BE2C (cell line): ENCODE measurements at regions not wholly inside any gene's neighbourhood (a gene's known extent, or its start where the extent isn't known, plus 50 kb on each side); places are given as distances from the start of the nearest gene placed in this dataset.

Source experiments
- DNase-seq: peaks from one replicate; pipeline ENCODE4 v3.0.0-alpha.2; 2020
- H3K27me3 ChIP-seq: fragments of 250-450 bp; sonication (Bioruptor Pico); 2 replicates; pipeline ENCODE4 v1.5.1; 2020; ENCODE audit warnings: mild to moderate bottlenecking
- H3K36me3 ChIP-seq: fragments of 250-450 bp; sonication (Bioruptor Pico); 2 replicates; pipeline ENCODE4 v1.5.1; 2020; ENCODE audit warnings: mild to moderate bottlenecking
- H3K4me1 ChIP-seq: fragments of 250-450 bp; sonication (Bioruptor Pico); 2 replicates; pipeline ENCODE4 v1.5.1; 2020
- H3K4me3 ChIP-seq: 2 replicates; pipeline ENCODE4 v1.5.1; 2011; ENCODE audit warnings: low read depth, low read length
- H3K9me3 ChIP-seq: fragments of 250-450 bp; sonication (Bioruptor Pico); 2 replicates; pipeline ENCODE4 v1.5.1; 2020
- TF ChIP-seq, protein P1 (sequence below): IDR thresholded peaks from 2 replicates; pipeline ENCODE4 v1.5.1; 2012; ENCODE audit warnings: mild to moderate bottlenecking, low read depth, low read length

DNA sequence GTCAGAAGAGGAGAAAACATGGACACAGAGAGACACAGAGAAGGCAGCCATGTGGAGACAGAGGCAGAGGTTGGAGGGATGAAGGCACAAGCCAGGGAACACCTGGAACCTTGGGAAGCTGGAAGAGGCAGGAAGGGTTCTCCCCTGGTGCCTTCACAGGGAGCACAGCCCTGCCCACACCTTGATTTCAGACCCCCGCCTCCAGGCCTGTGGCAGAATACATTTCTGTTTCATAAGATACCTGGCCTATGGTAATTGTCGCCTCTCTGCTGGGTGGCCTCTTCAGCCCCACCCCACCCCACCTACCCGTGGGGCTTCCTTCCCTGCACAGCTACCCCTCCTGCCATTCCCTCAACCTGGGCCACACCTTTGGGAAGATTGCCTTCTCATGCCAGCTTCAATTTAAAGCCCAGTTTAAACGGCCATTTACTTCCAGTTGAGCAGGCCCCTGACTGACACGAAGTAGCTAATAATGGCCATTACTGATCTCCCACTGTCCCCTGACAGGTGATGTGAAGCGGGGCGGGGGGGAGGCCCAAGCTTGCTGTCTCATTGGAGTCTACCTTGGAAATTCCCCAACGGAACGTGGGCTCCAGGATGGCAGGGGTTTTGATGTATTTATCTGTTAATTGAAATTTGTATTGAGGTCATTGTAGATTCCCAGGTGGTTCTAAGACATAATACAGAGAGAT is 291.7 kb upstream of the FOXF1 start:
- DNase-seq: no peak
- TF ChIP-seq, protein P1, sequence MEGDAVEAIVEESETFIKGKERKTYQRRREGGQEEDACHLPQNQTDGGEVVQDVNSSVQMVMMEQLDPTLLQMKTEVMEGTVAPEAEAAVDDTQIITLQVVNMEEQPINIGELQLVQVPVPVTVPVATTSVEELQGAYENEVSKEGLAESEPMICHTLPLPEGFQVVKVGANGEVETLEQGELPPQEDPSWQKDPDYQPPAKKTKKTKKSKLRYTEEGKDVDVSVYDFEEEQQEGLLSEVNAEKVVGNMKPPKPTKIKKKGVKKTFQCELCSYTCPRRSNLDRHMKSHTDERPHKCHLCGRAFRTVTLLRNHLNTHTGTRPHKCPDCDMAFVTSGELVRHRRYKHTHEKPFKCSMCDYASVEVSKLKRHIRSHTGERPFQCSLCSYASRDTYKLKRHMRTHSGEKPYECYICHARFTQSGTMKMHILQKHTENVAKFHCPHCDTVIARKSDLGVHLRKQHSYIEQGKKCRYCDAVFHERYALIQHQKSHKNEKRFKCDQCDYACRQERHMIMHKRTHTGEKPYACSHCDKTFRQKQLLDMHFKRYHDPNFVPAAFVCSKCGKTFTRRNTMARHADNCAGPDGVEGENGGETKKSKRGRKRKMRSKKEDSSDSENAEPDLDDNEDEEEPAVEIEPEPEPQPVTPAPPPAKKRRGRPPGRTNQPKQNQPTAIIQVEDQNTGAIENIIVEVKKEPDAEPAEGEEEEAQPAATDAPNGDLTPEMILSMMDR: no peak
- H3K4me1 ChIP-seq: no peaks in the 10 kb centered on the region
- no peaks in the 10 kb centered on the region for H3K36me3 ChIP-seq
- no peak overlapping the region for H3K4me3 ChIP-seq
- no peaks in the 10 kb centered on the region; the same call in 1 of the 2 replicates for H3K9me3 ChIP-seq
- peaks cover 45% of the 10 kb centered on the region for H3K27me3 ChIP-seq

DNA sequence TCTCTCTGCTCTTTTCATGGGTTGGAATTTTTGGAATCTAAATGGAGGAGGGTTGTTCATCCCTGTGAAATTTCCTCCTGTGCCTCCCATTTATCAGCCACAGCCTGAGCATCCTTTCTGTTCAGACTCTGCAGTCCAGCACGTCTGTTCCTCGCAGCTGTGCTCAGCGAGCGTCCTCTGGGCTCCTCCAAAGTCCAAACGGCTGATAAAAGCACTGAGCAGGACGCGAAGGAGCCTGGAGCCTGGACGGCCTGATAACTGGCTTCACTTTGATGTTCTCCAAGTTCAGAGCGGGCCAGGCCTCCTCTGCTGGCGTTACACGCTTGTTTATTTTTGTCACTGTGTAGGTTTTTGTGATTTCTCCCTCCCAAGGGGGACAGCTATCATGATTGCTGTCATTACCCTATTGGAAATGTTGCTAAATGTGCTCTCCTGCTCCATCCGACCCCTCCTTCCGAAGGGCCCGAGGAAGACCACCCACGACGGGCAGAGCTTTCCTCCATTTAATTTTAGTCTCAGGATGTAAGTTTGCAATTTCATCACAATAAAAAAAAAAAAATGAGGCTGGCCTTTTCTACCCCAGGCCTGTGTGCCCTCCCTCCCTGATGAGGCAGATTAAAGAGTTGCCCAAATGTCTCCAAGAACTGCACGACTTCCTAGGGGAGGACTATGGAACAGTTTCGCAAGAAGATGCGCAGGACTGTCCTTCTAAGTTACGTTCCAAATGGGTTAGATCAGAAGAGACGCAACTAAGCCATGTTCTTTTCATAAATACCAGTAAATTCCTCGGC is 290.5 kb upstream of the FOXF1 start:
- H3K9me3 ChIP-seq: no peaks in the 10 kb centered on the region; the same call in 1 of the 2 replicates
- H3K4me1 ChIP-seq: no peaks in the 10 kb centered on the region
- no peak for DNase-seq
- H3K27me3 ChIP-seq: peaks cover 41% of the 10 kb centered on the region
- no peaks in the 10 kb centered on the region for H3K36me3 ChIP-seq
- TF ChIP-seq, protein P1: no peak
- no peak overlapping the region for H3K4me3 ChIP-seq

DNA sequence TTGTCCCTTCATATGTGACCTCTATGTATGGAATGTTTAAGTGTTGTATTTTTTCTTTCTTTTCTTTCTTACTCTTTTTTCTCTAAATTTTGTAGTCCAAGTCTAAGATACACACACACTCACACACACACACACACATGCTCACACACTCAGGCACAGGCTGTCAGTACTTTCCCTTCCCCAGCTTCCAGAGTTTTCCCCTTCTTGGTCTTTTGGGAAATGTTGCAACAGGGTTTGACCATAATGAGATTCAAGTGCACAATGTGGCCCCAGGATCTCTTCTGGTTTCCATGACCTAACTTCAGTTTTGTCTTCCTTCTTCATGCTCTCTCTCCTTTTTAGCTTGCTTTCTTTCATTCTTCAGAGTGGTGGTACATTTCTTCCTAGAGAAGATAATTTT is 289.8 kb upstream of the FOXF1 start:
- no peaks in the 10 kb centered on the region for H3K36me3 ChIP-seq
- H3K9me3 ChIP-seq: no peaks in the 10 kb centered on the region; the same call in 1 of the 2 replicates
- DNase-seq: no peak
- TF ChIP-seq, protein P1: no peak
- no peak overlapping the region for H3K4me3 ChIP-seq
- peaks cover 41% of the 10 kb centered on the region for H3K27me3 ChIP-seq
- H3K4me1 ChIP-seq: no peaks in the 10 kb centered on the region

DNA sequence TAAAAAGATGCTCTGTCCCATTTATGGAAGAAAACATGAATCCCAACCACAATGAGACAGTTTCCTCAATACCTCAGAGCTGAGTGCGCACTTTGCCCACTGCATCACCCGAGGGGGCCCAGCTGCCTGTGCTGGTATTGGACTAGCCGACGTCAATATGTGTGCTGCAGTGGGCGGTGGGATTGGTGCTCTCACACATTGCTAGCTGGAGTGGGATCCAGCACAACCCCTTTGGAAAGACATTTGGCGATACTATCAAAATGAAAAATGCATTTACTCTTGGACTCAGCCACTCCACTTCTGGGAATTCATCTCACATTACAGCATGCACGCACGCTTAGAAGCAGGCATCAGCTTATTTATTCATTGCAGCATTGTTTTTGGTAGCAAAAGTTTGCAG is 289.2 kb upstream of the FOXF1 start:
- H3K4me3 ChIP-seq: no peak overlapping the region
- no peaks in the 10 kb centered on the region; the same call in 1 of the 2 replicates for H3K9me3 ChIP-seq
- TF ChIP-seq, protein P1: no peak
- no peak for DNase-seq
- H3K4me1 ChIP-seq: no peaks in the 10 kb centered on the region
- peaks cover 41% of the 10 kb centered on the region for H3K27me3 ChIP-seq
- no peaks in the 10 kb centered on the region for H3K36me3 ChIP-seq

DNA sequence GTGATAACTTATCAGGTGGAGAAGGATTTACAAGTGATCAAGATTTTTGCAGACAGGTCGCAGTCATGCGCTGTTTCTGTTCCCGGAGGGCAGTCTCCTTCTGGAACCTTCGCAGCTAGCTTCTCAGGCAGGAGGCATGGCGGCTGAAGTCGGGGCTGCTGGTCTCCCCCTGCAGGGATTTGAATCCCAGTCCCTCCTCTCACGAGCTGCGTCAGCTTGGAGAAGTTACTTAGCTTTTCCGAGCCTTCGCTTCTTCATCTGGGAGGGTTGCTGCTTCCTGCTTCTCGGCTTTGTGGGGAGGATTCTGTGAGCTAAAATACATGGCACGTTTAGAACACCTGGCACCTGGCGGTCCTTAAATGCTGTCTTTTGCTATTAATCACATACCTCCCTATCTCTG is 287.8 kb upstream of the FOXF1 start:
- no peak for DNase-seq
- H3K4me3 ChIP-seq: no peak overlapping the region
- TF ChIP-seq, protein P1: no peak
- H3K27me3 ChIP-seq: peaks cover 49% of the 10 kb centered on the region
- no peaks in the 10 kb centered on the region for H3K36me3 ChIP-seq
- H3K9me3 ChIP-seq: no peaks in the 10 kb centered on the region; the same call in 1 of the 2 replicates
- H3K4me1 ChIP-seq: no peaks in the 10 kb centered on the region
